Fibroblast of skin of abdomen (primary cell): ENCODE measurements at regions not wholly inside any gene's neighbourhood (a gene's known extent, or its start where the extent isn't known, plus 50 kb on each side); places are given as distances from the start of the nearest gene placed in this dataset.
"Not testable (repeated sequence)": the region's sequence is repeated elsewhere in the genome, so short reads cannot be mapped to it uniquely, and the experiment has no call there.

Source experiments
- DNase-seq: peaks from one replicate; pipeline ENCODE4 v3.0.0-alpha.2; 2013

GRCh38 chr6:13874191-13874549, 50.6 kb upstream of the RNF182 start:
- no peak for DNase-seq

DNA sequence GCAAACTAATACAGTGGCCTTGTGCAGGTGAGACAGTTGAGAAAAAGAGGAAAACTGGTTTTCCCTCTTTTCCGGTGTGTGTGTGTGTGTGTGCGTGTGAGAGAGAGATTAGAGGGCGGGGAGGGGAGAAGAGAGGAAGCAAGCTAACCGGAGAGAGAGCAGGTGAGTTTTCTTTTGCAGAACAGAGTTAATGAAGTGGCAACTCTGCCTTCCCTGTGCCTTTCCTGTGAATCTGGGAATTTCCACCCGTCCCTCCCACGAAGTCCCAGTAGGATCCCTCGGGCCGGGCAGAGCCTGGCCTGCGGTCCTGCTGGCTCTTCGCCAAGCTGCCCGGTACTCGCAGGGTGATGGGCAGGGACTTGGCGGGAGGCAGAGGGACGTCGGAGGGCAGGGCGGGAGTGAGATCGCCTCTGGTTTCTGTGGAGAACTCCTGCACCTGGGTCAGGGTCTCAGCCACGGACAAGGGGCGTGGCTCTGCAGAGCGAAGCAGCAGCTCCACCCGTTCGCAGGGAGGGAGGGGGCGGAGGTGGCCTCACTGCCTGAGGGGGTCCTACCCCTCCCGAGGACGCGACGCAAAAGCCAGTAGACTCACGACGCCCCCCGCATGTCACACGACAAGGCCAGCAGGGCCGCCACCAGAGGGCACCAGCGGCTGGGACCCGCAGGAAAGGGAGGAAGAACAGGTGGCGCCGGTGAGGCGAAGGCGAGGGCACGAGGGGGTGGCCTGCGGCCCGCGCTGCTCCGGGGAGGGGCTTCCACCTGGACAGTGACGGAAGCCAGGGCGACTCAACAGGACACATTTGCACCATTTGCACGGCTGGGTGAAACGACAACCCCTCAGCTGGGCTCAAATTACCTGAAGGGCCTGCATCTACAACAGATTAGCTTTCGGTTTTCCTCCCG, 51.2 kb upstream of the RNF182 start:
- peak; percentile 4 for DNase-seq

- no peak for DNase-seq
Observed at GRCh38 chr6:13872681-13873080, 52.1 kb upstream of the RNF182 start.

- DNase-seq: not testable (repeated sequence)
Observed at GRCh38 chr6:13872006-13872405, 52.7 kb upstream of the RNF182 start.

GRCh38 chr6:13870214-13870830, 54.4 kb upstream of the RNF182 start:
- no peak for DNase-seq

GRCh38 chr6:13868236-13868635, 53.9 kb upstream of the MCUR1 start:
- no peak for DNase-seq

DNA sequence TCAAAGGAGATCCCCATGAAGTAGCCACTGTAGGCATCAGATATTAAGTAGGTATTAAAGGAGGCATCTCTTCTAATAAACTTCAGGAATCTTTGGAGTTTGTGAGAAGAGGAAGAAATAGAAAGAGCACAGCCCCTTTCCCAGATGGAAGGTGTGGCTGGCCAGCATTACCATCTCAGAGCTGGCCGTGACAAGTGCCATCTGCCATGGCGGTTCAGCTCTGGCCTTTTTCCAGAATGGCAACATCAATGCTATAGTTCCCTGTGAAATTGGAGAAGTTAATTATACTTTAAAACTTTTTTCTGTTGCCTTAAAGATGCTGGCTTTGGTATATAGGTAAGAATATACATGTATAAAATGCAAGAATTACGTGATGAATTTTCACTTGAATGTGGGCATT, 51.9 kb upstream of the MCUR1 start:
- DNase-seq: no peak

DNA sequence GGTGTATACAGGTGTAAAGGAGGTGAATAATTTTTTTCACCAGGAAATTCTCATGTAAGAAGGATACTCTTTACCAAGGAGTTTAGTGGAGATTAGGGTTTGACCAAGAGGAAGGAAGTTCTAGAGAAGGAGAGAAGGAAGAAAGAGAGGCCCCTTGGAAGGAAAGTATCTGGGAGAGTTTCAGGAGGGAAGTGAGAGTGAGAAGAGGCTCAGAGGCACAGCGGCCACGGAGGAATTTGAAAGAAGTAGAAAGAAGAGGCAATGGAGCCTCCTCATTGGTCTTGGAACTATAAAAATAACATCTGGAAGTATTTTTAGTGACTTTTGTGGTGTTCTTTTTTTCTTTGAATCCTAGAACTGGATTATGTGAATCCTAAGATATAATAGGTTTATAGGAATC, 50.8 kb upstream of the MCUR1 start:
- DNase-seq: no peak

- DNase-seq: not testable (repeated sequence)
Observed at GRCh38 chr6:13864669-13865068, 50.3 kb upstream of the MCUR1 start.
